ENCODE measurements at regions not wholly inside any gene's neighbourhood (a gene's known extent, or its start where the extent isn't known, plus 50 kb on each side); places are given as distances from the start of the nearest gene placed in this dataset.
A peak's percentile ranks its signal among the peaks of the same experiment; 100 is the strongest.
"Not testable (repeated sequence)": the region's sequence is repeated elsewhere in the genome, so short reads cannot be mapped to it uniquely, and the experiment has no call there.

DNA sequence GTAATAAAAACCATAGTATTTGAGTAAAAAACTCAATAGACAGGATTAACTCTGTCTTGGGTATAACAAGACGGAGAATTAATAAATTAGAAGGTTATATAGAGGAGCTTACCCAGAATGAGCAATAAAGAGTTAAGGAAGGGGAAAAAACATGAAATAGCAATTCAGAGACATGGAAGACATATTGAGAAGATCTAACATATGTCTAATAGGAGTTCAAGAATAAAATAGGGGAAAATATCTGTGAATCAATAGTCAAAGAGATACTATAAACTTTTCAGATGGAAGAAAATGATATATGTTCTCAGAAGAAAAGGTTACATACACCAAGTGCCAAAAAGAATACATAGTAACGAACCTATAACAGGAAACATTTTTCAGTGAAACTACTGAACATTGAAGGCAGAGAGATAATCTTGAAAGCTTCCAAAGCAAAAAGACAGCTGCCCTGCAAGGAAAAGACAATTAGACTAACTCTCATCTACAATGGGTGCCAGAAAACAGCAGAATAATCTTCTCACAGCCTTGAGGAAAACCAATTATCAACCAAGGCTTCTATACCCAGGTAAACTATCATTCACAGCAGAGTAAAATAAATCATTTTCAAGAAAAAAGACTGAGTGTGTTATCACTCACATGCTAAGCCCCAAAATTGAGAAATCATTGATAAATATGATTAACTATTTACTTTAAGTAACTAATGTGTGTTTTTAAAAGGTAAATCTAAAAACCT is 106.0 kb downstream of the ENC1 start:
- DNase-seq (ENCODE audit: low read depth): no peak

DNA sequence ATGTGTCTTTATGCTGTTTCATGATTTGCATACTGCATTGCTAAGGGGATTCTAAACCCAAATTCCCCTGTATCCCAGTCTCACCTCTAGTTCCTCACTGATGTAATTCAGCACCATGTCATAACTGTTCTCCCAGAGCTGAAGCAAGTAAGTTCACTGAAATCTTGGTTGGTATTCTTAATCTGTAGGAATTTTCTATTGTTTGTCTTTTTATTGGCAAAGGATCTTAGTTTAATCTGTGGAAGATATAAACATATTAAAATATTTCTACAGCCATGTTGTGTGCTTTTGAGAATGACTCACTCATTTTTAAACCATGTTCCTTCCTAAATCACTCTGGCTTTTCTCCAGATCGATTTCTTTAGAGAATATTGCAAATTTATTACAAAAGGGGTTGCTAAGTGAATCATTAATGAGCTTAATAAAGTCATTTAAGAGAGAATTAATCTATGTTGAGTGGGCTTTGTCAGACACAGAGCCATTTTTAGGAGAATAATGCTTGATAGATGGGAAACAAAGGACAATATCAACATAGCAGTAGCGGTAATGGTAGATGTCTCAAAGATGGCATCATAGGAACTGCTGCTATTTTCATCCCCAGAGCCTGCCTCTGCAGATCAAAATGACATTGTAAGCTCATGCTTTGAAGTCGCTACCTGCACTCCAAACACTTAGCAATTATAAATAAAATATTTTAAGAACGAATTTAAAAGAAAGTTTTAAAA is 110.0 kb downstream of the ENC1 start:
- no peak for DNase-seq (ENCODE audit: low read depth)

DNA sequence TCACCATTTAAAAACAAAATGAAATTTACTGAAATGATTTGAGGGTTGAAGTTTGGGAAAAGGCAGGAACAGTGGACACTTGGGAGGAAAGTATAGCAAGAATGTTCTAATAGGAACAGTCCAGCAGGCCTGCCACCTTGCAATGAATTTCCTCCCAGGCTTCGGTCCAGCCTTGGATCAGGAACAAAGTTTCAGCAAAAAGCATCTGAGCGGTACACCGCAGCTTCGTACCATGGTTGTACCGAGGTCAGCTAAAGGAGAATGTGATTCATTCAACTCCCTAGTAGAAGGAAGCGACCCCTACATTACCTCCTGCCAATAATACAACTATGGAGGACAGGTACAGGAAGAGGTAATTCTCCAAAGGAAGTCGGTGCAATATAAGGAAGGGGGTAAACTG is 111.4 kb downstream of the ENC1 start:
- DNase-seq (ENCODE audit: low read depth): no peak

DNA sequence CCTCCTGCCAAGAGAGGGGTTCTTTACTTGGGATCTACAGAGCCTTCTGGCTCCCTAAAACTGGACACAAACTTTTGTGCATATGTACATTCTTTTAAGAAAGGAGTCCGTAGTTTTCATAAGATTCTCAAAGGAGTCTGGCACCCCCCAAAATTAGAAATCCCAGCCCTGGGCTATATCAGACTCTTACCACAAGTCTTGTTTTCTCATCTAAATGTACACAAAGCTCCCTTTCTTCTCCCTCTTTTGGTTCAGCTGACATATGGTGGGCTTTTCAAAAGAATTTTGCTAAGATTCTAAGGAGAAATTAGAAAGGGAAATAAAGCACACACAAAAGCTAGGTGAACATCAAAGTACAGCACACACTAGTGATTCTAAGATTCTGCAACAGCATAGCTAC is 114.4 kb downstream of the ENC1 start:
- DNase-seq (ENCODE audit: low read depth): no peak

DNA sequence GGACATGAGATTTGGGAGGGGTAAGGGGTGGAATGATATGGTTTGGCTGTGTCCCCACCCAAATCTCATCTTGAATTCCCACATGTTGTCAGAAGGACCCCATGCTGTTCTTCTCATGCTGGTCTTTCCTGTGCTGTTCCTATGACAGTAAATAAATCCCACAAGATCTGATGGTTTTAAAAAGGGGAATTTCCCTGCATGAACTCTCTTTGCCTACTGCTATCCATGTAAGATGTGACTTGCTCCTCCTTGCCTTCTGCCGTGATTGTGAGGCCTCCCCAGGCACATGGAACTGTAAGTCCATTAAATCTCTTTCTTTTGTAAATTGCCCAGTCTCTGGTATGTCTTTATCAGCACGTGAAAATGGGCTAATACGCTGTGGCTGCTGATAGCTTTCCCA is 115.8 kb downstream of the ENC1 start:
- DNase-seq (ENCODE audit: low read depth): not testable (repeated sequence)

DNA sequence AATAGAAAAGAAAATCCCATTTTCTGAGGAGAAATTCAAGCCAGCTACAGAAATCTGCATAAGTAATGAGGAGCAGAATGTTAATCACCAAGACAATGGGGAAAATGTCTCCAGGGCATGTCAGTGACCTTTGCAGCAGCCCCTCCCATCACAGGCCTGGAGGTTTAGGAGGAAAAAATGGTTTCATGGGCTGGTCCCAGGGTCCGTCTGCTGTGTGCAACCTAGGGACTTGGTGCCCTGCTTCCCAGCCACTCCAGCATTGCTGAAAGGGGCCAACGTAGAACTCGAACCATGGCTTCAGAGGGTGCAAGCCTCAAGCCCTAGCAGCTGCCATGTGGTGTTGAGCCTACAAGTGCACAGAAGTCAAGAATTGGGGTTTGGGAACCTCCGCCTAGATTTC is 116.8 kb downstream of the ENC1 start:
- not testable (repeated sequence) for DNase-seq (ENCODE audit: low read depth)

DNA sequence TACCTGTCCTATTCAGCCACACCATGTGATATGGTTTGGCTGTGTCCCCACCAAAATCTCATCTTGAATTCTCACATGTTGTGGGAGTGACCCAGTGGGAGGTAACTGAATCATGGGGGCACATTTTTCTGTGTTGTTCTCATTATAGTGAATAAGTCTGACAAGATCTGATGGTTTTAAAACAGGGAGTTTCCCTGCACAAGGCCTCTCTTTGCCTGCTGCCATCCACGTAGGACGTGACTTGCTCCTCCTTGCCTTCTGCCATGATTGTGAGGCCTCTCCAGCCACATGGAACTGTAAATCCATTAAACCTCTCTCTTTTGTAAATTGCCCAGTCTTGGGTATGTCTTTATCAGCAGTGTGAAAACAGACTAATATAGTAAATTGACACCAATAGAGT is 117.7 kb downstream of the ENC1 start:
- not testable (repeated sequence) for DNase-seq (ENCODE audit: low read depth)

DNA sequence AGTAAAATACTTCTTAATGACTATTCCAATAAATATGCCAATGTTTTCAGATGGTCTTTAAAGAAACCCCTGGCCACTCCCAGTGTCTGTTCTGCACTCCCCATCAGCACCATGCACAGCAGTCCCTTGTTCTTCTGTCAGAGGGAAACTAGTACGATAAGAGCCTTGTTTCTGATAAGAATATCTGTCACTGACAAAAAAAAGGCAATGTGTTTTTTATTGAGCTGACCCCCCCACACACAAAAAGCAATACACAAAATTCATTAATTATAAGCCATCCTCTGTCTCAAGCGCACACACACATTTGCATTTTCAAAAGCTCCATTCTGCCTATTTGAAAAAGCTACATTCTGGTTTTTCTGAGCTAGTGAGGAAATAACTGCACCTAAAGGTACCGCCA is 119.1 kb downstream of the ENC1 start:
- DNase-seq (ENCODE audit: low read depth): no peak

DNA sequence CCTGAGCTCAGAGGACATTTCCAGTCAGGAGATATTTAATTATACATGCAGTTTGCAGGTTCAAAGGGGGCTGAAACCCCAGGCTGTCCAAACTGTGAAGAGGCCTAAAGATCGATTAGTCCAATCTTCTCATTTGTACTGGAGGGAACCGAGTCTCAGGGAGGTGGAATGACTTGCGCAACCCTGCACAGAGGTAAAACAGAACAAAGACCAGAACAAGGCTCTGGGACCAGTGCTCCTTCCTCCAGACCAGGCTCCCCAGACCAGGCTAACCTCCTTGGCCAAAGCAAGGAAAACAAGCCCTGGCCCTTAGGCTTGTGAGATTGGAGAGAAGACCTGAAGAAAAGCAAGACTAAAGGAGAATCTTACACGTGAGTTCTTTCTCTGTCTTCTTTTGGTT is 120.8 kb downstream of the ENC1 start:
- DNase-seq (ENCODE audit: low read depth): no peak

DNA sequence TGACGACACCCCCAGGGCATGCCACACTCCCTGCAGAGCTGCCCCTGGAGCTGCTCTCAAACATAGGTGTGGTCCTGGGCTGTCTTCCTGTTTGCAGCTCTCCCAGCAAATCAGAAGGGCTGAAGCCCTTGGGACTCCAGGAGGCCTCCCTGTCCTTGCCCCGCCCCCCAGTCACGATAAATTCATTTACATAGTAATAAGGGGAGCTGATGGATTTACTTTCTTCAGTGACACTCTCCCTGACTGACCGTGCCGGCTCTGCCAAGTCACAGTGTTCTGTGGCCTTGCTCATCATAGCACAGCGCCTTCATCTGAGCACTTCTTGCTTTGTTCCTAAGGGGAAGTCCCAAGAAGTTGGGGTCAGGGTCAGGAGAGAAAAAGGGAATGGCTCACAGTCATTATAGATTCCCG is 121.4 kb downstream of the ENC1 start:
- no peak for DNase-seq (ENCODE audit: low read depth)

DNA sequence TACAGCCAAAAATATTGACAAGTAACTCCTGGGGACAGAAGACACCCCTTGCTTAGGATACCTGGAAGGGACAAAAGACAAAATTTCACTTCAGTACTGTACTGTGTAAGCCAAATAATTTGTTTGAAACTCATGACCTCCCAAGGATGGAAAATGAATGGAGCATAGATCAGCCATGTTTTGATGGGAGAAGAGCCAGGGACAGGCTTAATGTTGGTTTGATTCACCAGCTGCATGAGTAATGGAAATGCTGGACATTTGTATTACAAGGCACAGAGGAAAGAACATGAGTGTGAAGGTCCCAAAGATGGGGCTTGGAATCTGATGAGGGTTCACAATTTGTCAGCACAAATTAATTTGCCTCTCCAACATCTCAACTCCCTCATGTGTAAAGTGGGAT is 122.8 kb downstream of the ENC1 start:
- DNase-seq (ENCODE audit: low read depth): peak; percentile 25

DNA sequence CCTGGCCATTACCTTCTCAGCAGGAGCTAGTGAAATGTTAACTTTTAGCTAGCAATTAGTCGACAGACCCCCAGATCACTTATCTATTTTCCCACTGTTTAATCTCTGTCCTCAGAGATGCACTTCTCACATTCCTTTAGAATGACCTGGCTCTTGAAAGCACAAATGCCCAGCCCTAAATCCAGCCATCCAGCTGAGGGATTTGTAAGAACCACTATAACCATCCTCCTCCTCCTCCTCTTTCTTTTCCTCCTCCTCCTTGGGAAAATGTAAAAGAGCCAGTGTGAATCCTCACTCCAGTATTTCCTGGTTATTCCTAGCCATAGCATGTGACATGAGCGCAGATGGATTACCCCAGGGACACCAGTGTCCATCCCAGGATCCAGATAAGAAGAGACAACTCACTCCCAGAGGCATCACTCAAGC is 124.3 kb downstream of the ENC1 start:
- peak; percentile 29 for DNase-seq (ENCODE audit: low read depth)

DNA sequence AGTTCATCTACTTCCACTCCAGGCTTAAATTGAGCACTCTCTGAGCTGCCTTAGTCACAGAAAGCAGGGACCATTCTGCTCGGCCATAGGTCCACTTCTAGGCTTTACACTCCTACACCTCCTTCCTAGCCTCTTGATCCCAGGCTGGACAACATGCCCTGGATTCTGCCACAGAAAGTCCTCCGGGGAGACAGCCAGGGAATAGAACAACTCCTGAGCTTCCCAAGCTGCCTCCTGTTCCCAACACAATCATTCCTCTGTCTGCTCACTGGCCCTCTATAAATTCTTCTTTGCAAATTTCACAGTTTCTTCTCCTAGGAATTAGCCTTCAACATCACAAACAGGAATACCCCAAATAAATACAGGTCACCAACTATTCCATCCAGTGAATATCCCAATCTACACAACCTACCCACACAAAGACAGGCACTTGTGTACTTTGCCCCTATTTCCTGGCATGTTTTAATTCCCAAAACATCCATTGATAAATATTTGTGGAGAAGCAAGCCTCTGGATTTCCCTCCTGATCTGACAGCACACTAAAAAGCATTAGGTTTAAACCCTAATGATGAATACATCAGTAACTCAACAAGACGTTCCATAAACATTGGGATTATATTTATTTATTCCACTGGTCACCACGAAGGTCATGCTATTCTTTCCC is 125.5 kb downstream of the ENC1 start:
- no peak for DNase-seq (ENCODE audit: low read depth)

DNA sequence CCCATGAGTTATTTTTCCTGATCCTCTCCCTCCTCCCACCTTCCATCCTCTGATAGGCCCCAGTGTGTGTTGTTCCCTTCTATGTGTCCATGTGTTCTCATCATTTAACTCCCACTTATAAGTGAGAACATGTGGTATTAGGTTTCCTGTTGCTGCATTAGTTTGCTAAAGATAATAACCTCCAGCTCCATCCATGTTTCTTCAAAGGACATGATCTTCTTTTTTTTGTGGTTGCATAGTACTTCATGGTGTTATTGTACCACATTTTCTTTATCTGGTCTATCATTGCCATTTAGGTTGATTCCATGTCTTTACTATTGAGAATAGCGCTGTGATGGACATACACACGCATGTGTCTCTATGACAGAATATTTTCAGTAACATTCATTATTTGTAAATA is 128.8 kb downstream of the ENC1 start:
- not testable (repeated sequence) for DNase-seq (ENCODE audit: low read depth)

DNA sequence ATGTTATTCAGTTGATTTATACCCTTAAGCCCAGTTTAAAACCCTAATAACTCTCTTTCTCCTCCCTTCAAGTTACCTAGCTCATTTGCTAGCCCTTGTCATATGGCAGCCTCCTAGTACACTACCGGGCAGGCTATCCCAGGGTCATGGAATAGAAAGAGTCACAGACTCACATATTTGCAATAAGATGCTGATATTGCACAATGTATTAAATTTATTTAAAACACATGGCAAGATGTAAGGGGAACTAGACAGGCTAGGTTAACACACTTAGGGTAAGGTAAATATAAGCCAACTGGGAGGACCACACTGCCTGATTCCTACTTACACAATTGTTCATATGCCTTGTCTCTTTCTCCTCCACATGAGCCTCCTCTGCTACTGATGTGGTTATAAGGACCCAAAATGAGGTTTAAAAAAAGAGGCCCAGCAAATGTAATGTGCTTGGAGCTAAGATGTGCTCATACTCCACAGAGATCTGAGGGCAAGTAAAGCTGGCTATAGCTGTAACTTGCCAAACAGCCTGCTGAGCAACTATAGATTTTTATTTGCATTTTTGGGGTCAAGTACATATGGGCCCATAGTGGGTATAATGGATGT is 130.0 kb downstream of the ENC1 start:
- DNase-seq (ENCODE audit: low read depth): no peak

DNA sequence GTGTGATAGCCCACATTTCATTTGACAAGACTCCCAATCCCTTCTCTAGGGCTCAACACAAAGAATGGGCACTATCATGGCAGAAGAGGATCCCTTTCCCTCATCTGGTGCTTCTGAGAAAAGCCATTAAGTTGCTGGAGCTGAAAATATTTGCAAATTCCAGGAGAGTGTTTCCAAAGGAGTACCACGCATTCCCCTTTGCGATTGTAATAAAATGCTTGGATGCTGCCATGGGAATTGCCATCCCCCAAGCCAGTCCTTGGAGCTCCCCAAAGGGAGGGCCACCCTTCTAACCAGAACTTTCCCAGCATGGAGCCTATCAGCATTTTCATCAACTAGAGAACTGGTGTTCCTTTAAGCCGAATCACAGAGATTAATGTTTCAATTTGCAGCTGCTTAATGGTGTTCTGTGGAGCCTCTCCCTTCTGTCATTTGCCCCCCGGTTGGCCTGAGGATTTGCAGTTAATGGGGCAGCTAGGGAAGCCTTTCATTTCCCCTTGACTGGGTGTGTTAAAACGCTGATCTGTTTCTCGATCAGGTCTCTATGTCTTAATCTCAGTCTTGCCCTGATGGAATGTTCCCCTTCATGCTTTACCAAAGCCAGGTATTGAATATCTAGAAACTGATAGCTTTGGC is 133.0 kb downstream of the ENC1 start:
- DNase-seq (ENCODE audit: low read depth): peak; percentile 17

DNA sequence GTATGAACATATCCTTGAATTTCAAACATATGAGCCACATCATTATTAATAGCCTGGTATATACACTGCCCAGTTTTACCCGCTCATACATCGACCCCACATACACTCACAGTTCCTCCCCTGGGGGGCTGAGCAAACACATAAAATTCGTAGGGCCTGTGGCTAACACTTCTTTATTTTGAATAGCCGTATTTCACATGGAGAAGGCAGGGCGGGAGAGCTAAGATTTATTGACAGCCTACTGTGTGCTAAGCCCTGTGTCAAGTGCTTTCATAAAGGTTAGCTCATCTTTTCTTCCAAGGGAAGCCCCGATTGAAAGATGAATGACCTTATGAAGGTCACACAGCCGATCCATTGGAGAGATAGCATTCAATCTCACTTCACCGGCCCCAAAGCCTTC is 134.4 kb downstream of the ENC1 start:
- DNase-seq (ENCODE audit: low read depth): no peak

DNA sequence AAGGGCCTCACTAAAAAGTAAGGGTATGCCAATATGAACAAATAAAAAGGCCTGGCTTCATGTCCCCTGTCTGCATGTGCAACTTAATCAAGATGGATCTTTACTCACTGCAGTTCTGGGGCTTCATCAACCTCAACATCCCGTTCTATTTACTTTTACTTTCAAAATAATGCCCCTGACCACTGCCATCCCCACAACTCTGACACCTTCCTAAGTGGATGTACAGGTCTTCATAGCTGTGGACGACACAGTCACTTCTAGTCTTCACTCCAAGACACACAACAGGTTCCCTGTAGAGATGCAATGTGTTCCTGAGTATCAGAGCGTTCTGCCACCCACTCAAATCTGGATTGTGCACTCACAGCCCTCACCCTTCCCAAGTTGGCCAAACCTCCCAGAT is 136.1 kb downstream of the ENC1 start:
- no peak for DNase-seq (ENCODE audit: low read depth)

DNA sequence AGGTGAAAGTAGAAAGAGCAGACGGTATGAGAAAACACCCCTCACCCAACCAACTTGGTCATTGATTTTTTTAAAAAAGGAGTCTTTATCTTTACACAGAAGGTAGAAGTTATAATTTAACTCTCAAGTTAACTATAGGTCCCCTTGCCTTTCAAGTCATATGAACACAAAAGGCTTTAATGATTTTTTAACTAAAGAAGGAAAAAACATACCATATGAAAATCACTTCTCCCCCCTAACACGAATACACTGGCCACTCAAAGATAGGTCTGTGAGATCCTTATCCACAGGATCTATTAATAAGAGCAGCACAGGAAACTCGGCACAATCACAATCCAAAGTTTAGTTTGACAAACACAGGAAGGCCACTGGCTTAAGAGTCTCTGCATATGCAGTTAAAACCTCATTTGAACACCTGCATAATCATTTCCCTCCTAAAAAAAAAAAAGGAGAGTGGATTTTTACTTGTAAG is 138.0 kb downstream of the ENC1 start:
- DNase-seq (ENCODE audit: low read depth): no peak

DNA sequence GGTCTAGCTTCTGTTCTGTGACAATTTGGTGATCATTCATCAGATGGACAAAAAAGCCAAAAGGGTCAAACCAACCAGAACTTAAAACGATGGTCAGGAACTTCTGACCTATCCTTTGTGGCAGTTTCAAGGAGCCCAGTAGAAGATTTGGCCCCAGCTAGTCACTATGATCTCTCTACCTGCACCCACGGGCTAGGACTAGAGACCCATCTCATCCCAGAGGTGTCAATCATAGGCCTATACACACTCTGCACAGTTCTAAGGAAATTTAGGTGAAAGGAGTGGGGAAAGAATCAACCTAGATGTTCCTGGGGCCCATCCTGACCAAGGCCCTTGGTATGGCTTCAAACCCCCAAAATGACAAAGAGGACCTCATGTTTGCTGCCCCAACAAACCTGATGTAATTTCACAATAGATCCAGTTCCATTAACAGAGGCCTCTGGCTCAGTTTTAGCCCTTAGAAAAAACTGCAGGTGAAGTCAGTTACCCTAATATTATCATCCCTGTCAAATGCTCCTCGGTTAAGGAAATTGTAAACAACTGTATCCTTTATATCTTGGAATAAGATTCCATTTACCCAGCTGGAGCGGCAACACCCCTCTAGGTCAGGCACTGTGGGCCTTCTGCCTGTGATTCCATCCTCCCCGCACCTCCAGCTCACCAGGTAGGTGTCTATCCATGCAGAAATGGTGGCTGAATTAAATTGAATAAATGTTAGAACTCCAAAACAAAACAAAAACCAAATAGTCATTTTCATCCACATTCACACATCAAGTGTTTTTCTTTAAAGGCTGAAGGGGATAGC is 138.7 kb downstream of the ENC1 start:
- no peak for DNase-seq (ENCODE audit: low read depth)
